GM18499 (cell line): ENCODE measurements at regions not wholly inside any gene's neighbourhood (a gene's known extent, or its start where the extent isn't known, plus 50 kb on each side); places are given as distances from the start of the nearest gene placed in this dataset.

Source experiments
- ATAC-seq: cut with Tn5 transposase; IDR thresholded peaks from one replicate; pipeline ENCODE4 v1.9.1; 2021; ENCODE audit warnings: moderate number of reproducible peaks; ENCODE audit not compliant: insufficient read depth, unreplicated experiment

- no peak for ATAC-seq
Observed at GRCh38 chr10:106473129-106473685, 691.3 kb downstream of the SORCS1 start.

- no peak for ATAC-seq
Observed at GRCh38 chr10:106467506-106467905, 697.0 kb downstream of the SORCS1 start.

- no peak for ATAC-seq
Observed at GRCh38 chr10:106457522-106457921, 707.0 kb downstream of the SORCS1 start.

GRCh38 chr10:106454233-106454632 is 710.3 kb downstream of the SORCS1 start:
- no peak for ATAC-seq

GRCh38 chr10:106450966-106451365 is 713.5 kb downstream of the SORCS1 start:
- ATAC-seq = no peak

GRCh38 chr10:106446920-106447319 is 717.6 kb downstream of the SORCS1 start:
- no peak for ATAC-seq

GRCh38 chr10:106442223-106442622 is 722.3 kb downstream of the SORCS1 start:
- ATAC-seq = no peak

- ATAC-seq = no peak
Observed at GRCh38 chr10:106440767-106441166, 723.7 kb downstream of the SORCS1 start.

GRCh38 chr10:106440355-106440754 is 724.2 kb downstream of the SORCS1 start:
- ATAC-seq = no peak

- ATAC-seq = no peak
Observed at GRCh38 chr10:106439366-106439765, 725.1 kb downstream of the SORCS1 start.

- ATAC-seq = no peak
Observed at GRCh38 chr10:106438386-106438785, 726.1 kb downstream of the SORCS1 start.

GRCh38 chr10:106436123-106436715 is 728.3 kb downstream of the SORCS1 start:
- ATAC-seq = no peak

GRCh38 chr10:106435081-106435480 is 729.4 kb downstream of the SORCS1 start:
- no peak for ATAC-seq

- no peak for ATAC-seq
Observed at GRCh38 chr10:106424981-106425380, 739.5 kb downstream of the SORCS1 start.

GRCh38 chr10:106424054-106424453 is 740.5 kb downstream of the SORCS1 start:
- ATAC-seq = no peak

GRCh38 chr10:106410331-106410730 is 754.2 kb downstream of the SORCS1 start:
- no peak for ATAC-seq

- no peak for ATAC-seq
Observed at GRCh38 chr10:106405141-106405540, 759.4 kb downstream of the SORCS1 start.

GRCh38 chr10:106402458-106402857 is 762.0 kb downstream of the SORCS1 start:
- no peak for ATAC-seq

- ATAC-seq = no peak
Observed at GRCh38 chr10:106401967-106402366, 762.5 kb downstream of the SORCS1 start.

- ATAC-seq = no peak
Observed at GRCh38 chr10:106401161-106401560, 763.3 kb downstream of the SORCS1 start.

- ATAC-seq = no peak
Observed at GRCh38 chr10:106399112-106399511, 765.4 kb downstream of the SORCS1 start.

GRCh38 chr10:106396192-106396591 is 768.3 kb downstream of the SORCS1 start:
- no peak for ATAC-seq
